Ammon's horn (tissue), 1 donor: ENCODE measurements at regions not wholly inside any gene's neighbourhood (a gene's known extent, or its start where the extent isn't known, plus 50 kb on each side); places are given as distances from the start of the nearest gene placed in this dataset.

ENCODE experiments used
- DNase-seq: peaks from one replicate; pipeline ENCODE4 v3.0.0-alpha.2; 2016; ENCODE audit warnings: low spot score

- no peak for DNase-seq
Observed at GRCh38 chr4:184968366-184968765, 49.9 kb upstream of the HELT start.
